ENCODE measurements at regions not wholly inside any gene's neighbourhood (a gene's known extent, or its start where the extent isn't known, plus 50 kb on each side); places are given as distances from the start of the nearest gene placed in this dataset.

DNA sequence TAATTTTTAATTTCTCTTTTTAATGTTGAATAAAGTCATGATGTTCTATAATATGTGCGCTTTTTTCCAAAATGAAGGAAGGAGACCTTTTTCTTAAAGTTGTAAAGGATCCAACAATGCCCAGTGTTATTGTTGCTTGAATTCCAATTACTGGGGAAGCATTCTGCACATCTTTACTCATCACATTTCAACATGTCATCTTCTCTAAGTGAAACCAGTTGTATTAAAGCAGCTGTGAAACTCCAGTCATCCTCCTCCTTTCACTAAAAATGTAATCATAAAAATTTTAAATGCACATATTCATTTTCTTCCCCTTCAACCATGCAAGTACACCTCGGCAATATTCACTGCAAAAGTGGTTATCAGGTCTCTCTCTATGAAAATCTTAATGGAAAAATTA lies 722.7 kb downstream of the TSN start (continued):
- TF ChIP-seq, protein P1, sequence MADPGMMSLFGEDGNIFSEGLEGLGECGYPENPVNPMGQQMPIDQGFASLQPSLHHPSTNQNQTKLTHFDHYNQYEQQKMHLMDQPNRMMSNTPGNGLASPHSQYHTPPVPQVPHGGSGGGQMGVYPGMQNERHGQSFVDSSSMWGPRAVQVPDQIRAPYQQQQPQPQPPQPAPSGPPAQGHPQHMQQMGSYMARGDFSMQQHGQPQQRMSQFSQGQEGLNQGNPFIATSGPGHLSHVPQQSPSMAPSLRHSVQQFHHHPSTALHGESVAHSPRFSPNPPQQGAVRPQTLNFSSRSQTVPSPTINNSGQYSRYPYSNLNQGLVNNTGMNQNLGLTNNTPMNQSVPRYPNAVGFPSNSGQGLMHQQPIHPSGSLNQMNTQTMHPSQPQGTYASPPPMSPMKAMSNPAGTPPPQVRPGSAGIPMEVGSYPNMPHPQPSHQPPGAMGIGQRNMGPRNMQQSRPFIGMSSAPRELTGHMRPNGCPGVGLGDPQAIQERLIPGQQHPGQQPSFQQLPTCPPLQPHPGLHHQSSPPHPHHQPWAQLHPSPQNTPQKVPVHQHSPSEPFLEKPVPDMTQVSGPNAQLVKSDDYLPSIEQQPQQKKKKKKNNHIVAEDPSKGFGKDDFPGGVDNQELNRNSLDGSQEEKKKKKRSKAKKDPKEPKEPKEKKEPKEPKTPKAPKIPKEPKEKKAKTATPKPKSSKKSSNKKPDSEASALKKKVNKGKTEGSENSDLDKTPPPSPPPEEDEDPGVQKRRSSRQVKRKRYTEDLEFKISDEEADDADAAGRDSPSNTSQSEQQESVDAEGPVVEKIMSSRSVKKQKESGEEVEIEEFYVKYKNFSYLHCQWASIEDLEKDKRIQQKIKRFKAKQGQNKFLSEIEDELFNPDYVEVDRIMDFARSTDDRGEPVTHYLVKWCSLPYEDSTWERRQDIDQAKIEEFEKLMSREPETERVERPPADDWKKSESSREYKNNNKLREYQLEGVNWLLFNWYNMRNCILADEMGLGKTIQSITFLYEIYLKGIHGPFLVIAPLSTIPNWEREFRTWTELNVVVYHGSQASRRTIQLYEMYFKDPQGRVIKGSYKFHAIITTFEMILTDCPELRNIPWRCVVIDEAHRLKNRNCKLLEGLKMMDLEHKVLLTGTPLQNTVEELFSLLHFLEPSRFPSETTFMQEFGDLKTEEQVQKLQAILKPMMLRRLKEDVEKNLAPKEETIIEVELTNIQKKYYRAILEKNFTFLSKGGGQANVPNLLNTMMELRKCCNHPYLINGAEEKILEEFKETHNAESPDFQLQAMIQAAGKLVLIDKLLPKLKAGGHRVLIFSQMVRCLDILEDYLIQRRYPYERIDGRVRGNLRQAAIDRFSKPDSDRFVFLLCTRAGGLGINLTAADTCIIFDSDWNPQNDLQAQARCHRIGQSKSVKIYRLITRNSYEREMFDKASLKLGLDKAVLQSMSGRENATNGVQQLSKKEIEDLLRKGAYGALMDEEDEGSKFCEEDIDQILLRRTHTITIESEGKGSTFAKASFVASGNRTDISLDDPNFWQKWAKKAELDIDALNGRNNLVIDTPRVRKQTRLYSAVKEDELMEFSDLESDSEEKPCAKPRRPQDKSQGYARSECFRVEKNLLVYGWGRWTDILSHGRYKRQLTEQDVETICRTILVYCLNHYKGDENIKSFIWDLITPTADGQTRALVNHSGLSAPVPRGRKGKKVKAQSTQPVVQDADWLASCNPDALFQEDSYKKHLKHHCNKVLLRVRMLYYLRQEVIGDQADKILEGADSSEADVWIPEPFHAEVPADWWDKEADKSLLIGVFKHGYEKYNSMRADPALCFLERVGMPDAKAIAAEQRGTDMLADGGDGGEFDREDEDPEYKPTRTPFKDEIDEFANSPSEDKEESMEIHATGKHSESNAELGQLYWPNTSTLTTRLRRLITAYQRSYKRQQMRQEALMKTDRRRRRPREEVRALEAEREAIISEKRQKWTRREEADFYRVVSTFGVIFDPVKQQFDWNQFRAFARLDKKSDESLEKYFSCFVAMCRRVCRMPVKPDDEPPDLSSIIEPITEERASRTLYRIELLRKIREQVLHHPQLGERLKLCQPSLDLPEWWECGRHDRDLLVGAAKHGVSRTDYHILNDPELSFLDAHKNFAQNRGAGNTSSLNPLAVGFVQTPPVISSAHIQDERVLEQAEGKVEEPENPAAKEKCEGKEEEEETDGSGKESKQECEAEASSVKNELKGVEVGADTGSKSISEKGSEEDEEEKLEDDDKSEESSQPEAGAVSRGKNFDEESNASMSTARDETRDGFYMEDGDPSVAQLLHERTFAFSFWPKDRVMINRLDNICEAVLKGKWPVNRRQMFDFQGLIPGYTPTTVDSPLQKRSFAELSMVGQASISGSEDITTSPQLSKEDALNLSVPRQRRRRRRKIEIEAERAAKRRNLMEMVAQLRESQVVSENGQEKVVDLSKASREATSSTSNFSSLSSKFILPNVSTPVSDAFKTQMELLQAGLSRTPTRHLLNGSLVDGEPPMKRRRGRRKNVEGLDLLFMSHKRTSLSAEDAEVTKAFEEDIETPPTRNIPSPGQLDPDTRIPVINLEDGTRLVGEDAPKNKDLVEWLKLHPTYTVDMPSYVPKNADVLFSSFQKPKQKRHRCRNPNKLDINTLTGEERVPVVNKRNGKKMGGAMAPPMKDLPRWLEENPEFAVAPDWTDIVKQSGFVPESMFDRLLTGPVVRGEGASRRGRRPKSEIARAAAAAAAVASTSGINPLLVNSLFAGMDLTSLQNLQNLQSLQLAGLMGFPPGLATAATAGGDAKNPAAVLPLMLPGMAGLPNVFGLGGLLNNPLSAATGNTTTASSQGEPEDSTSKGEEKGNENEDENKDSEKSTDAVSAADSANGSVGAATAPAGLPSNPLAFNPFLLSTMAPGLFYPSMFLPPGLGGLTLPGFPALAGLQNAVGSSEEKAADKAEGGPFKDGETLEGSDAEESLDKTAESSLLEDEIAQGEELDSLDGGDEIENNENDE (IDR thresholded peaks at IDR 0.05; ENCODE audit: insufficient replicate concordance, low read length): no peak
- TF ChIP-seq SIX5 (IDR thresholded peaks at IDR 0.05; ENCODE audit: low read depth, low read length) (no peak), TAF1 (IDR thresholded peaks at IDR 0.05; ENCODE audit: low read depth, low read length) (no peak), TAF7 (optimal IDR thresholded peaks at IDR 0.05; ENCODE audit: borderline replicate concordance, low read depth, low read length) (no peak), TCF12 (IDR thresholded peaks at IDR 0.05; ENCODE audit: low read depth, low read length) (no peak), KDM5A (IDR thresholded peaks at IDR 0.05; ENCODE audit: low read length) (no peak), MAFK (IDR thresholded peaks at IDR 0.05; ENCODE audit: low read depth, low read length) (no peak), CREB1 (IDR thresholded peaks at IDR 0.05) (no peak)
